ENCODE measurements at regions not wholly inside any gene's neighbourhood (a gene's known extent, or its start where the extent isn't known, plus 50 kb on each side); places are given as distances from the start of the nearest gene placed in this dataset.

GRCh38 chr15:36447373-36447772 is 132.1 kb upstream of the CDIN1 start:
- DNase-seq (ENCODE audit: low spot score), result no peak
- Histone ChIP-seq H3K4me1 (ENCODE audit: insufficient read depth, low read length) (no peaks in the 10 kb centered on the region), H3K9me3 (ENCODE audit: low read length) (no peaks in the 10 kb centered on the region), H3K36me3 (replicated peaks in 1 of 2; ENCODE audit: control insufficient read depth in 1 of 2, insufficient read depth in 2 of 2, low read length in 2 of 2) (no peaks in the 10 kb centered on the region), H3K4me3 (replicated peaks in 1 of 3; ENCODE audit: insufficient read depth in 1 of 3, low read depth in 2 of 3, low read length in 3 of 3) (no peak overlapping the region), H3K9ac (ENCODE audit: insufficient read depth, low read depth, low read length) (no peak overlapping the region), H3K27ac (ENCODE audit: extremely low read length, insufficient read depth, low read length) (no peak overlapping the region), H3K27me3 (ENCODE audit: control insufficient read depth in 1 of 2, insufficient read depth in 2 of 2, low read length in 2 of 2) (no peaks in the 10 kb centered on the region; a peak in 1 of 5 replicates), H3K4me2 (ENCODE audit: low read depth, low read length) (no peak overlapping the region), H2AFZ (ENCODE audit: low read length) (no peak overlapping the region), H3K79me2 (ENCODE audit: insufficient read depth, low read length) (no peaks in the 10 kb centered on the region), H4K20me1 (ENCODE audit: insufficient read depth, low read length) (no peaks in the 10 kb centered on the region)
- no peak for FAIRE-seq
- intact Hi-C loops (cut with micrococcal nuclease; ENCODE audit: unreplicated experiment), result no loop called here
- ChIA-PET POLR2A (no interaction called here), CTCF (ENCODE audit: low intra/inter-chr PET ratio, low total read pairs) (no interaction called here)
- in situ Hi-C loops (cut with HindIII; ENCODE audit: extremely low pct_ligation_motif_present, low pct_unique_long_range_greater_than_20kb), result no loop called here
- WGBS (ENCODE audit: low lambda C conversion rate), result 0% methylated on average over 2 of the region's 2 CpGs
- no TSS peak for BruUV-seq (replicated peaks)
- no peak for ATAC-seq
- TF ChIP-seq DR1 (CRISPR knock-in tag; IDR thresholded peaks at IDR 0.05) (no peak), PRPF4 (IDR thresholded peaks at IDR 0.05; ENCODE audit: low read depth, low read length, poor library complexity, severe bottlenecking) (no peak), ZNF142 (CRISPR knock-in tag; IDR thresholded peaks at IDR 0.05) (no peak), PAX8 (CRISPR knock-in tag; IDR thresholded peaks at IDR 0.05; ENCODE audit: borderline replicate concordance) (no peak), KDM1A (CRISPR knock-in tag; IDR thresholded peaks at IDR 0.05) (no peak), ZXDC (CRISPR knock-in tag; IDR thresholded peaks at IDR 0.05) (no peak), TCF7 (IDR thresholded peaks at IDR 0.05; ENCODE audit: low read depth) (no peak), ZNF83 (CRISPR knock-in tag; IDR thresholded peaks at IDR 0.05; ENCODE audit: borderline replicate concordance) (no peak), TERF1 (CRISPR knock-in tag; IDR thresholded peaks at IDR 0.05) (no peak), RFXAP (CRISPR knock-in tag; IDR thresholded peaks at IDR 0.05; ENCODE audit: borderline replicate concordance) (no peak), BRF2 (CRISPR knock-in tag; IDR thresholded peaks at IDR 0.05) (no peak), HNRNPL (IDR thresholded peaks at IDR 0.05; ENCODE audit: low read depth, low read length) (no peak), MYNN (CRISPR knock-in tag; IDR thresholded peaks at IDR 0.05; ENCODE audit: low read depth) (no peak), MAFK (conservative IDR thresholded peaks at IDR 0.05 in 1 of 2, IDR thresholded peaks at IDR 0.05 in 1 of 2; ENCODE audit: low read length in 2 of 2) (no peak), ZNF543 (CRISPR knock-in tag; IDR thresholded peaks at IDR 0.05) (no peak)

All from HepG2 (cell line).